GM23338 (cell line): ENCODE measurements at regions not wholly inside any gene's neighbourhood (a gene's known extent, or its start where the extent isn't known, plus 50 kb on each side); places are given as distances from the start of the nearest gene placed in this dataset.

Experiments used
- ATAC-seq: fragments of 200-7000 bp; cut with Tn5 transposase; 3 replicates; pipeline ENCODE4 v1.9.1; 2020
- DNase-seq: peaks from one replicate; pipeline ENCODE4 v3.0.0-alpha.2; 2015; ENCODE audit warnings: low spot score
- H2AFZ ChIP-seq: fragments of 200-600 bp; sonication (generic); 2 replicates; pipeline ENCODE4 v1.8.0; 2016; ENCODE audit warnings: antibody characterized with exemption, mild to moderate bottlenecking, moderate library complexity
- H3F3A ChIP-seq: fragments of 200-600 bp; sonication (generic); replicated peaks from 2 replicates; pipeline ENCODE4 v1.8.0; 2017; ENCODE audit warnings: antibody characterized with exemption, mixed run types, low read depth
- H3K27ac ChIP-seq: fragments of 200-600 bp; sonication (generic); 2 replicates; pipeline ENCODE4 v1.6.1; 2016; ENCODE audit warnings: low read depth
- H3K27me3 ChIP-seq: fragments of 200-600 bp; sonication (generic); 2 replicates; pipeline ENCODE4 v1.8.0; 2016; ENCODE audit warnings: mild to moderate bottlenecking, mixed run types, moderate library complexity; ENCODE audit not compliant: insufficient read depth
- H3K36me3 ChIP-seq: fragments of 200-600 bp; sonication (generic); 2 replicates; pipeline ENCODE4 v1.8.0; 2016; ENCODE audit warnings: mild to moderate bottlenecking; ENCODE audit not compliant: insufficient read depth
- H3K4me1 ChIP-seq: fragments of 200-600 bp; sonication (generic); 2 replicates; pipeline ENCODE4 v1.8.0; 2016; ENCODE audit warnings: mild to moderate bottlenecking, moderate library complexity; ENCODE audit not compliant: insufficient read depth
- H3K4me2 ChIP-seq: fragments of 200-600 bp; sonication (generic); 2 replicates; pipeline ENCODE4 v1.7.1; 2017; ENCODE audit warnings: mixed run types
- H3K4me3 ChIP-seq: fragments of 200-600 bp; sonication (generic); 2 replicates; pipeline ENCODE4 v1.6.1; 2016; ENCODE audit warnings: mixed run types
- H3K79me2 ChIP-seq: fragments of 200-600 bp; sonication (generic); replicated peaks from 2 replicates; pipeline ENCODE4 v1.8.0; 2017; ENCODE audit warnings: mild to moderate bottlenecking; ENCODE audit not compliant: insufficient read depth
- H3K9me2 ChIP-seq: fragments of 200-600 bp; sonication (generic); 2 replicates; pipeline ENCODE4 v1.8.0; 2017; ENCODE audit not compliant: insufficient read depth
- H4K20me1 ChIP-seq: fragments of 200-600 bp; sonication (generic); replicated peaks from 2 replicates; pipeline ENCODE4 v1.8.0; 2017; ENCODE audit warnings: mild to moderate bottlenecking; ENCODE audit not compliant: insufficient read depth
- H3K27ac Mint-ChIP-seq: 2 replicates; pipeline ENCODE4 v1.8.0; 2020; ENCODE audit warnings: inconsistent platforms, mild to moderate bottlenecking, moderate library complexity, mixed read lengths
- H3K27me3 Mint-ChIP-seq: 3 replicates; pipeline ENCODE4 v1.8.0; 2022; ENCODE audit warnings: low read depth, mild to moderate bottlenecking, moderate library complexity, mixed read lengths, inconsistent platforms; ENCODE audit not compliant: insufficient read depth, poor library complexity
- H3K36me3 Mint-ChIP-seq: 3 replicates; pipeline ENCODE4 v1.8.0; 2021; ENCODE audit warnings: low read depth, mild to moderate bottlenecking, inconsistent platforms, moderate library complexity, mixed read lengths
- H3K4me1 Mint-ChIP-seq: 3 replicates; pipeline ENCODE4 v1.8.0; 2020; ENCODE audit warnings: mild to moderate bottlenecking, inconsistent platforms, mixed read lengths
- H3K4me3 Mint-ChIP-seq: 3 replicates; pipeline ENCODE4 v1.8.0; 2021; ENCODE audit warnings: moderate library complexity, mild to moderate bottlenecking, inconsistent platforms, mixed read lengths
- H3K9me3 Mint-ChIP-seq: 3 replicates; pipeline ENCODE4 v1.8.0; 2020; ENCODE audit warnings: moderate library complexity, mild to moderate bottlenecking, inconsistent platforms, mixed read lengths
- EZH2 ChIP-seq: fragments of 200-600 bp; sonication (generic); IDR thresholded peaks from one replicate; pipeline ENCODE4 v1.8.0; 2017; ENCODE audit warnings: antibody characterized with exemption, mild to moderate bottlenecking, low read depth; ENCODE audit not compliant: unreplicated experiment
- EZH2phosphoT487 ChIP-seq: fragments of 200-600 bp; sonication (generic); IDR thresholded peaks from one replicate; pipeline ENCODE4 v1.8.1; 2018; ENCODE audit warnings: antibody characterized with exemption; ENCODE audit not compliant: unreplicated experiment
- POLR2AphosphoS5 ChIP-seq: IDR thresholded peaks from 2 replicates; pipeline ENCODE4 v1.6.1; 2016; ENCODE audit warnings: antibody characterized with exemption, low read depth
- STAT1 ChIP-seq: IDR thresholded peaks from one replicate; pipeline ENCODE4 v1.6.1; 2016; ENCODE audit warnings: antibody characterized with exemption; ENCODE audit not compliant: unreplicated experiment
- ZNF331 ChIP-seq: fragments of 250-450 bp; sonication (Bioruptor Pico); IDR thresholded peaks from 2 replicates; pipeline ENCODE4 v1.5.0; 2020; ENCODE audit warnings: low read depth, mild to moderate bottlenecking, moderate library complexity
- TF ChIP-seq, protein P1 (sequence below): fragments of 250-450 bp; sonication (Bioruptor Pico); IDR thresholded peaks from 2 replicates; pipeline ENCODE4 v1.5.0; 2020; ENCODE audit warnings: mild to moderate bottlenecking, moderate library complexity
- TF ChIP-seq, protein P2 (sequence below): IDR thresholded peaks from 2 replicates; pipeline ENCODE4 v1.6.1; 2016; ENCODE audit warnings: antibody characterized with exemption

DNA sequence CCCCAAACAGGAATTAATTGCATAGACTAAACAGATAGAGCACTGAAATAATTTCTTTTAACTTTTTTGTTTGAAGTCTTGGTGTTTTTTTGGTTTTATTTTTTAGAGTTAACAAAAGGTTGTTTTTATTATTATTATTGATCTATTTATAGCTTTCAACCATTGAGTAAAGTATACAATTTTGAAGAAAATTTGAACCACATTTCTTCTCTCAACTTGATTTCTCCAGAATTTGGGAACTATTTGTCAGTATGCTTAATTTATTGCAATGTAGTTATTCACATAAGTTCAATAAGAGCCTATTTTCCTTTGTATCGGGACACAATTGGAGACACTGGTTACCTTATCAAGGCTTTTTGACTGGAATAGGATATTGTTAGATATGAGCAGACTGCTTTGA, 1045.6 kb upstream of the PCDH9 start:
- H3F3A ChIP-seq: no peaks in the 10 kb centered on the region
- Mint-ChIP-seq H3K9me3 (peaks cover 43% of the 10 kb centered on the region), H3K4me3 (no peak overlapping the region), H3K36me3 (peaks cover 27% of the 10 kb centered on the region; the same call in 2 of the 3 replicates), H3K27me3 (no peaks in the 10 kb centered on the region), H3K4me1 (no peaks in the 10 kb centered on the region), H3K27ac (no peak overlapping the region)
- DNase-seq (no peak), ATAC-seq (no peak)
- H3K36me3 ChIP-seq: peaks cover 14% of the 10 kb centered on the region; the same call in 1 of the 2 replicates
- H4K20me1 ChIP-seq: no peaks in the 10 kb centered on the region
- H3K4me3 ChIP-seq: no peak overlapping the region
- H3K4me1 ChIP-seq: no peaks in the 10 kb centered on the region
- TF ChIP-seq ZNF331 (CRISPR knock-in tag) (no peak), EZH2phosphoT487 (no peak), STAT1 (no peak), POLR2AphosphoS5 (no peak)
- TF ChIP-seq, protein P1, sequence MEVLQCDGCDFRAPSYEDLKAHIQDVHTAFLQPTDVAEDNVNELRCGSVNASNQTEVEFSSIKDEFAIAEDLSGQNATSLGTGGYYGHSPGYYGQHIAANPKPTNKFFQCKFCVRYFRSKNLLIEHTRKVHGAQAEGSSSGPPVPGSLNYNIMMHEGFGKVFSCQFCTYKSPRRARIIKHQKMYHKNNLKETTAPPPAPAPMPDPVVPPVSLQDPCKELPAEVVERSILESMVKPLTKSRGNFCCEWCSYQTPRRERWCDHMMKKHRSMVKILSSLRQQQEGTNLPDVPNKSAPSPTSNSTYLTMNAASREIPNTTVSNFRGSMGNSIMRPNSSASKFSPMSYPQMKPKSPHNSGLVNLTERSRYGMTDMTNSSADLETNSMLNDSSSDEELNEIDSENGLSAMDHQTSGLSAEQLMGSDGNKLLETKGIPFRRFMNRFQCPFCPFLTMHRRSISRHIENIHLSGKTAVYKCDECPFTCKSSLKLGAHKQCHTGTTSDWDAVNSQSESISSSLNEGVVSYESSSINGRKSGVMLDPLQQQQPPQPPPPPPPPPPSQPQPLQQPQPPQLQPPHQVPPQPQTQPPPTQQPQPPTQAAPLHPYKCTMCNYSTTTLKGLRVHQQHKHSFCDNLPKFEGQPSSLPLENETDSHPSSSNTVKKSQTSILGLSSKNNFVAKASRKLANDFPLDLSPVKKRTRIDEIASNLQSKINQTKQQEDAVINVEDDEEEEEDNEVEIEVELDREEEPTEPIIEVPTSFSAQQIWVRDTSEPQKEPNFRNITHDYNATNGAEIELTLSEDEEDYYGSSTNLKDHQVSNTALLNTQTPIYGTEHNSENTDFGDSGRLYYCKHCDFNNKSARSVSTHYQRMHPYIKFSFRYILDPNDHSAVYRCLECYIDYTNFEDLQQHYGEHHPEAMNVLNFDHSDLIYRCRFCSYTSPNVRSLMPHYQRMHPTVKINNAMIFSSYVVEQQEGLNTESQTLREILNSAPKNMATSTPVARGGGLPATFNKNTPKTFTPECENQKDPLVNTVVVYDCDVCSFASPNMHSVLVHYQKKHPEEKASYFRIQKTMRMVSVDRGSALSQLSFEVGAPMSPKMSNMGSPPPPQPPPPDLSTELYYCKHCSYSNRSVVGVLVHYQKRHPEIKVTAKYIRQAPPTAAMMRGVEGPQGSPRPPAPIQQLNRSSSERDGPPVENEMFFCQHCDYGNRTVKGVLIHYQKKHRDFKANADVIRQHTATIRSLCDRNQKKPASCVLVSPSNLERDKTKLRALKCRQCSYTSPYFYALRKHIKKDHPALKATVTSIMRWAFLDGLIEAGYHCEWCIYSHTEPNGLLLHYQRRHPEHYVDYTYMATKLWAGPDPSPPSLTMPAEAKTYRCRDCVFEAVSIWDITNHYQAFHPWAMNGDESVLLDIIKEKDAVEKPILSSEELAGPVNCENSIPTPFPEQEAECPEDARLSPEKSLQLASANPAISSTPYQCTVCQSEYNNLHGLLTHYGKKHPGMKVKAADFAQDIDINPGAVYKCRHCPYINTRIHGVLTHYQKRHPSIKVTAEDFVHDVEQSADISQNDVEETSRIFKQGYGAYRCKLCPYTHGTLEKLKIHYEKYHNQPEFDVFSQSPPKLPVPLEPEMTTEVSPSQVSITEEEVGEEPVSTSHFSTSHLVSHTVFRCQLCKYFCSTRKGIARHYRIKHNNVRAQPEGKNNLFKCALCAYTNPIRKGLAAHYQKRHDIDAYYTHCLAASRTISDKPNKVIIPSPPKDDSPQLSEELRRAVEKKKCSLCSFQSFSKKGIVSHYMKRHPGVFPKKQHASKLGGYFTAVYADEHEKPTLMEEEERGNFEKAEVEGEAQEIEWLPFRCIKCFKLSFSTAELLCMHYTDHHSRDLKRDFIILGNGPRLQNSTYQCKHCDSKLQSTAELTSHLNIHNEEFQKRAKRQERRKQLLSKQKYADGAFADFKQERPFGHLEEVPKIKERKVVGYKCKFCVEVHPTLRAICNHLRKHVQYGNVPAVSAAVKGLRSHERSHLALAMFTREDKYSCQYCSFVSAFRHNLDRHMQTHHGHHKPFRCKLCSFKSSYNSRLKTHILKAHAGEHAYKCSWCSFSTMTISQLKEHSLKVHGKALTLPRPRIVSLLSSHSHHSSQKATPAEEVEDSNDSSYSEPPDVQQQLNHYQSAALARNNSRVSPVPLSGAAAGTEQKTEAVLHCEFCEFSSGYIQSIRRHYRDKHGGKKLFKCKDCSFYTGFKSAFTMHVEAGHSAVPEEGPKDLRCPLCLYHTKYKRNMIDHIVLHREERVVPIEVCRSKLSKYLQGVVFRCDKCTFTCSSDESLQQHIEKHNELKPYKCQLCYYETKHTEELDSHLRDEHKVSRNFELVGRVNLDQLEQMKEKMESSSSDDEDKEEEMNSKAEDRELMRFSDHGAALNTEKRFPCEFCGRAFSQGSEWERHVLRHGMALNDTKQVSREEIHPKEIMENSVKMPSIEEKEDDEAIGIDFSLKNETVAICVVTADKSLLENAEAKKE: no peak
- TF ChIP-seq, protein P2, sequence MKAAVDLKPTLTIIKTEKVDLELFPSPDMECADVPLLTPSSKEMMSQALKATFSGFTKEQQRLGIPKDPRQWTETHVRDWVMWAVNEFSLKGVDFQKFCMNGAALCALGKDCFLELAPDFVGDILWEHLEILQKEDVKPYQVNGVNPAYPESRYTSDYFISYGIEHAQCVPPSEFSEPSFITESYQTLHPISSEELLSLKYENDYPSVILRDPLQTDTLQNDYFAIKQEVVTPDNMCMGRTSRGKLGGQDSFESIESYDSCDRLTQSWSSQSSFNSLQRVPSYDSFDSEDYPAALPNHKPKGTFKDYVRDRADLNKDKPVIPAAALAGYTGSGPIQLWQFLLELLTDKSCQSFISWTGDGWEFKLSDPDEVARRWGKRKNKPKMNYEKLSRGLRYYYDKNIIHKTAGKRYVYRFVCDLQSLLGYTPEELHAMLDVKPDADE: no peak
- H3K4me2 ChIP-seq: no peak overlapping the region
- no peaks in the 10 kb centered on the region for H3K27me3 ChIP-seq
- no peak overlapping the region for H2AFZ ChIP-seq
- peaks cover 3% of the 10 kb centered on the region; the same call in 1 of the 2 replicates for H3K9me2 ChIP-seq
- no peaks in the 10 kb centered on the region for H3K79me2 ChIP-seq
- H3K27ac ChIP-seq: no peak overlapping the region

DNA sequence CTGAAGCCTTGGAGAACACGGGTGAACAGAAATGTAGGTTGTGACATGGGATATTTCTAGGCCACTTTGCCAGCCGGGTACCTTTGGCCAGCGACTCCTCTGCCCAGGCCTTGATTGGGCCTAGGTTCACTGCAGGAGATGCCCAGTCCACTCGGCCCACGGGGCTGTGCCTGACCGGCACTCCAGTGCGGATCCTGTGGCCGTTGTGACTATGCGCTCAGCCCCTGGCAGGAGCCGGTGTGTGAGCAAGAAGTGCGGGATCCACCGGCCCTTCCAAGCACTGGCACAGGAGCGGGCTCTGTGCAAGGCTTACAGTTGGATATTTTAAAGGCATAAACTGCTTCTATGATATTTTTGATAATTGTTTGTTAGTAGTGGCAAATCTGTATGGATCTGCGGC, 1042.5 kb upstream of the PCDH9 start:
- Mint-ChIP-seq H3K27me3 (no peaks in the 10 kb centered on the region), H3K36me3 (peaks cover 27% of the 10 kb centered on the region; the same call in 2 of the 3 replicates), H3K9me3 (peaks cover 42% of the 10 kb centered on the region), H3K4me1 (no peaks in the 10 kb centered on the region), H3K4me3 (no peak overlapping the region), H3K27ac (no peak overlapping the region)
- Histone ChIP-seq H3K27ac (no peak overlapping the region), H3K36me3 (peaks cover 14% of the 10 kb centered on the region; the same call in 1 of the 2 replicates), H3K4me2 (no peak overlapping the region), H2AFZ (no peak overlapping the region), H3K9me2 (no peaks in the 10 kb centered on the region), H3K4me1 (no peaks in the 10 kb centered on the region), H3K4me3 (no peak overlapping the region), H4K20me1 (no peaks in the 10 kb centered on the region), H3K79me2 (no peaks in the 10 kb centered on the region), H3K27me3 (no peaks in the 10 kb centered on the region), H3F3A (no peaks in the 10 kb centered on the region)
- DNase-seq (no peak), ATAC-seq (no peak)
- TF ChIP-seq POLR2AphosphoS5 (no peak), EZH2 (no peak)
